ENCODE measurements at regions not wholly inside any gene's neighbourhood (a gene's known extent, or its start where the extent isn't known, plus 50 kb on each side); places are given as distances from the start of the nearest gene placed in this dataset.
"Not testable (repeated sequence)": the region's sequence is repeated elsewhere in the genome, so short reads cannot be mapped to it uniquely, and the experiment has no call there.

DNA sequence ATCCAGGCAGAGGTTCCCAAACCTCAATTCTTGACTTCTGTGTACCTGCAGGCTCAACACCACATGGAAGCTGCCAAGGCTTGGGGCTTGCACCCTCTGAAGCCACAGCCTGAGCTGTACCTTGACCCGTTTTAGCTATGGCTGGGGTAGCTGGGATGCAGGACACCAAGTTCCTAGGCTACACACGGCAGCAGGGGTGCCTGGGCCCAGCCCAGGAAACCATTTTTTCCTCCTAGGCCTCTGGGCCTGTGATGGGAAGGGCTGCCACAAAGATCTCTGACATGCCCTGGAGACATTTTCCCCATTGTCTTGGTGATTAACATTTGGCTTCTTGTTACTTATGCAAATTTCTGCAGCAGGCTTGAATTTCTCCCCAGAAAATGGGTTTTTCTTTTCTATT is 180.6 kb upstream of the CFAP20DC start:
- H3K27ac Mint-ChIP-seq; DNase-seq (ENCODE audit: low spot score in 2 of 2); H3K4me3 Mint-ChIP-seq; H3K36me3 Mint-ChIP-seq; H3K4me1 Mint-ChIP-seq; ATAC-seq: not testable (repeated sequence)
- H3K9me3 Mint-ChIP-seq: peaks cover 13% of the 10 kb centered on the region

DNA sequence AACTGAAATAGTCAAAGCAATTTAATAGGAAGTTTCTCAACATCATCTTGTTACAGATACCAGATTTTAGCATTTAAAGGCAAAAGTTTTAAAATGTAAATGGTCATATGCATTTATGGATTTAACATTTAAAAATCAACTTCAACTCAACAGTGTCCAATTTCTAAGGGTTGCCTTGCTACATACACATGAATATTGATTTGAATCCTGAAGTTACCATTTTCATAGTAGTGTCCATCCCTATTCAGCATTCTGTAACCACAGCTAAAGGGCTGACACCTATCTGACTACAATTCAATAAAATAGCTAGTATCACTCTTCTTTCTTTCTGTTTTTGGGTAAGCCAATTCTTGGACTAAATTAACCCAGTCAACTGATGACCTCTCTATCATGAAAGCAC is 164.0 kb upstream of the CFAP20DC start:
- DNase-seq (ENCODE audit: low spot score in 2 of 2) (no peak), ATAC-seq (no peak)
- Mint-ChIP-seq H3K4me1 (no peaks in the 10 kb centered on the region), H3K27ac (no peak overlapping the region), H3K9me3 (no peaks in the 10 kb centered on the region), H3K4me3 (no peak overlapping the region), H3K36me3 (no peaks in the 10 kb centered on the region)

DNA sequence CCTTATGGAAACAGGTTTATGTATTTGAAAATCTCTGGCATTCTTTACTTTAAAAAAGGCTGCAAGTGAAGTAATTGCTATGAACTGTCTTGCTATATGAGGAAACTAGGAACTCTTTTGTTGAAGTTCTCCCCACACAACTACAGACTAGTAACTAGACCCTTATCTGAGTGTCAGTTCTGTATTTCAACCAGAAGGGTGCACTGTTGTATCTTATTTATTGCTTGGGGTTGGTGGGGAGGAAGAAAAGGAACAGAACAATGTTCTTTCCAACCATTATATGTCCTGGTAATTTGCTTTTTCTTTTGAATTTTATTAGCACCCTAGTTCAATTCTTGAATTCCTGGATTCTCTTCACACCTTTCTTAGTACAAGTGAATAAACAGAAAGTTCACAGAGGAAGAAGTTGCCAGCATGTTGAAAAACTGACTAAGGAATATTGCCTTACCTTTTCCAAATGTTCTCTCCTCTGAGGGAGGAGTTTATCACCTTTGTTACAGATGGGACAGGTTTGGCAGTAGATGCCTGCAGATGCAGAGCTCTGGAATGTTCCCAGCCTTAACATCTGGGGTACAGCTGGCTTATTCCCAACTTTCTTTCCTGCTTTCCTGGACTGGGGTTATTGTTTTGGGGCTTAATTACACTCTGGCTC is 162.4 kb upstream of the CFAP20DC start:
- ATAC-seq (peak; percentile 71), DNase-seq (ENCODE audit: low spot score in 2 of 2) (no peak)
- no peaks in the 10 kb centered on the region for H3K4me1 Mint-ChIP-seq
- no peaks in the 10 kb centered on the region for H3K9me3 Mint-ChIP-seq
- no peaks in the 10 kb centered on the region for H3K36me3 Mint-ChIP-seq
- H3K27ac Mint-ChIP-seq: no peak overlapping the region
- H3K4me3 Mint-ChIP-seq: no peak overlapping the region

DNA sequence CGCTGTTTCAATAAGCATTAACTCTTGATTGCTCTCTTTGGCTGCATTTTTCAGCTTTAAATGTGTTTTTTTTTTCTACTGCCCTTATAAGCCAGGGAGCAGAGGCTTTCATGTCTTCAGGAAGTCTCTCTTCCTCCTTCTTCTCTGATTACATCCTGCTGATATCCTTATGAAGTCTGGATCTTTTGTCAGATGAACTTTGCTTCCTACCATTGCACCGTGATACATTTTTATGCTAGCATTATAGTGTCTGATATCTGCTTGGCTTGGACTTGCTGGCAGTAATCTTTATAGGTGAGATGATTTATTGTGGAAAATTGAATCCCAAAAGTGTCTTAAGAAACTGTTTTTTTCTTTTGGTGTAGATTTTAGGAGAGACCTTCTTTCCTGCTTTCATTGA is 160.4 kb upstream of the CFAP20DC start:
- Mint-ChIP-seq H3K27ac (no peak overlapping the region), H3K9me3 (no peaks in the 10 kb centered on the region), H3K4me1 (no peaks in the 10 kb centered on the region), H3K4me3 (no peak overlapping the region), H3K36me3 (no peaks in the 10 kb centered on the region)
- DNase-seq (ENCODE audit: low spot score in 2 of 2): no peak
- no peak for ATAC-seq

DNA sequence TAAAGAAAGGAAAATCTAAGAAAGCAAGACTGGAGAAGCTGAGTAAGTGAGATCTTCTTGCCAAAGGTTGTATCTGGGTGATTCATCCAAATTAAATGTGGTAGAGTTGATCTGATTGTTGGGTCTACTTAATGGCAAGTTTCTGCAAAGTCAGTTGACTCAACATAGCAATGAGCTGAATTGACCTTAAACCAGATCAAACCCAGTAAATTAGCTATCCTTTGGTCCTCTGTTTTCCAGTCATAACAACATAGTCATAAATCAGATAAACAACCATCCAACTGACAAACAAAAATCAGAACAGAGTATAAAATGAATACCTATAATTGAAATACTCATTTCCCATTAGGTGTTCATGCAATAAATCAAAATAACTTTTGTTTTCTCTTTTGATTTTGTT is 142.6 kb upstream of the CFAP20DC start:
- H3K9me3 Mint-ChIP-seq: no peaks in the 10 kb centered on the region
- no peaks in the 10 kb centered on the region for H3K4me1 Mint-ChIP-seq
- DNase-seq (ENCODE audit: low spot score in 2 of 2): no peak
- H3K4me3 Mint-ChIP-seq: no peak overlapping the region
- ATAC-seq: no peak
- no peak overlapping the region for H3K27ac Mint-ChIP-seq
- H3K36me3 Mint-ChIP-seq: no peaks in the 10 kb centered on the region

DNA sequence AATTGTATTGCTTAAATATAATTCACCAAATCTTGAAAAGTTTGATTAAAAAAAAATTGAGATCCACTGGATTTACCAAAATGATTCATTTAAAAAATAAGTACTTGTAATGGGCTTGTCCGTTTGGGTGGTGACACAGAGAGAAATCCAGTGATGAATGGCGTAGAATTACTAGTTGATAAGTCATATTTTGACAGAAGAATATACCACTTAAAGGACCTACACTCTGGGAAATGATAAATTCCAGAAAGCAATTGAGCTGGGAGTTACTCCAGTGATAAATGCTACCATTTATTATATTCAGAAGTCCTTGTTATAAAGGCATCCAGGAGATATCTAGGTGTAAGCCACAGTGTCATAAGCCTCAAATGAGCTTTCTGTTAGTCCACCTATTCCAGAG is 141.8 kb upstream of the CFAP20DC start:
- DNase-seq (ENCODE audit: low spot score in 2 of 2): no peak
- H3K36me3 Mint-ChIP-seq: no peaks in the 10 kb centered on the region
- no peak overlapping the region for H3K27ac Mint-ChIP-seq
- no peak overlapping the region for H3K4me3 Mint-ChIP-seq
- no peaks in the 10 kb centered on the region for H3K9me3 Mint-ChIP-seq
- no peaks in the 10 kb centered on the region for H3K4me1 Mint-ChIP-seq
- no peak for ATAC-seq

DNA sequence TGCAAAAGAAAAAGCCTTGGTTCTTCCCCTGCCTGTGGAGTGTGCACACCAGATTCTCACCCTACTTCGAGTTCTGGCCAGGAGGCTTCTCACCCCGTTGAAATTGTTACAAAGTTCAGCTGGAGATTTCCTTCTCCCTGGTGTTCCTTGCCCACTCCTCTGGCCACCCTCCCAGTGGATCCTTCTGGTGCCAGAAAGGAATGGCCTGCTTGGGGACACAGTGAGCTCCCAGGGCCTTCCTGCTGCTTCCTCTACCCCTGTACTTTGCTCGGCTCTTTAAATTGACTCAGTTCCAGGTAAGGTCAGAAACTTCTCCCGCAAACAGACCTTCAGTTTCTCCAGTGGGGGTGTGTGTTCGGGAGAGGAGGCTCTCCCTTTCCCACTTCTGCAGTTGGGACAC is 140.1 kb upstream of the CFAP20DC start:
- H3K4me3 Mint-ChIP-seq: no peak overlapping the region
- no peaks in the 10 kb centered on the region for H3K9me3 Mint-ChIP-seq
- DNase-seq (ENCODE audit: low spot score in 2 of 2) (no peak), ATAC-seq (no peak)
- H3K36me3 Mint-ChIP-seq: no peaks in the 10 kb centered on the region
- no peaks in the 10 kb centered on the region for H3K4me1 Mint-ChIP-seq
- no peak overlapping the region for H3K27ac Mint-ChIP-seq

DNA sequence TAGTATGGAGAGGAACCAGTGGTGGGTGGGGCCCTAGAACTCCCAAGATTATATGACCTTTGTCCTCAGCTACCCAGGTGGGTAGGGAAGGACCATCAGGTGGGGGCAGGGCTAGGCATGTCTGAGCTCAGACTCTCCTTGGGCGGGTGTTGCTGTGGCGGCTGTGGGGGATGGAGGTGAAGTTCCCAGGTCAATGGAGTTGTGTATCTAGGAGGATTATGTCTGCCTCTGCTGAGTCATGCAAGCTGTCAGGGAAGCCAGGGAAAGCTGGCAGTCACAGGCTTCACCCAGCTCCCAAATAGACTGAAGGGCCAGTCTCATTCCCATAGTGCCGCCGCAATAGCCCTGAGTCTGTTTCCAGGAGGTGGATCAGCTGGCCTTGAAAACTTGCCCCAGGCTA is 139.7 kb upstream of the CFAP20DC start:
- Mint-ChIP-seq H3K9me3 (no peaks in the 10 kb centered on the region), H3K27ac (no peak overlapping the region), H3K36me3 (no peaks in the 10 kb centered on the region), H3K4me1 (no peaks in the 10 kb centered on the region), H3K4me3 (no peak overlapping the region)
- no peak for ATAC-seq
- DNase-seq (ENCODE audit: low spot score in 2 of 2): no peak

DNA sequence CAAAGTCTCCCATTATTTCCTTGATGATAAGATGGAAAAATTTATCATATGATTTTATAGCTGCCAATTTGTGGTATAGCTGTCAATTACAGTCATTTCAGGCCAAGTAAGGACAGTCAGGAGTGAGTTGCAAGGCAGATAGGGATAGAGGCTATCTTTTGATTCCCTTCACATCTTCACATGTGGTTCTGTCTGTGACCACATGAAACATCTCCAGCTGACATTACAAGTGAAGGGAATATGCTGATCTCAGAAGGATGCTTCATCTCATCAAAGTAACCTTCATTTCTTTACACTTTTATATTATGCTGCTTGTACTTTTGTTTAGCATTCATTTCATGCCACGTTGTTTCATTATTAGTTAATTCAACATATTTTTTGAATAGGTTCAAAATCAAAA is 136.9 kb upstream of the CFAP20DC start:
- no peak overlapping the region for H3K27ac Mint-ChIP-seq
- no peak for ATAC-seq
- H3K9me3 Mint-ChIP-seq: no peaks in the 10 kb centered on the region
- H3K4me3 Mint-ChIP-seq: no peak overlapping the region
- no peak for DNase-seq (ENCODE audit: low spot score in 2 of 2)
- no peaks in the 10 kb centered on the region for H3K36me3 Mint-ChIP-seq
- no peaks in the 10 kb centered on the region for H3K4me1 Mint-ChIP-seq

DNA sequence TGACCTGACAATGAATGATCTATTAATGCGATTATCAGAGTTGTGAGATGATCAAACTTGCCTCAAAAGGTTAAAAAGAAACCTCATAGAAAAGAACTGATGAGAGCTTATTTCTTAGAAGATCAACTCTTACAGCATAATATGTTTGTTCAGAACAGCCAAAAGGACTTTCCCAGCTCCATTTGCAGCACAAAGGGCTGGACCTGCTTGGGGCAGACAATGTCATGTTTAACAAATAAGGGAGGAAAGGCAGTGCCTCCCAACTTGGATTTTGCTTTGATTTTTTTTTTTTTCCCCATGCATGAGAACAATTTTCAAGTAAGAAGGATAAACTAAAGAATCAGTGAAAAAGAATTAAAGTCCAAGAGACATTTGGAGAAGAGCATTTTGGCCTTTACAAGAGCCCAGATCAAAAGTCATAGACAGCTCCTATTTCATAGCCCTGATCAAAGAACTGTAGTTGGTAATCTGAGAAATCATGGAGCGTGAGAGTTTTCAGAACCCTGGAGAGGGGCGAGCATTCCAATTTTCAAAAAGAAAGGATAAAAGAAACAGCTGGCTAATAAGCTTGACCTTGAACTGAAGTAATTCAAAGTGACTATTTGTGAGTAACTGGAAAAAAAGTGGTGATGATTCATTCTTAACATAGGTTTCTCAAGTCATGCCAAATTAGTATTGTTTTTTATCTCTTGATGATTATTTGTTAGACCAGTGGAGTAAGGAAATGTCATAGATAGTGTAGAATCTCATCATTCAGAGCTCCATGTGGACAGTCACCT is 136.0 kb upstream of the CFAP20DC start:
- no peak overlapping the region for H3K27ac Mint-ChIP-seq
- no peaks in the 10 kb centered on the region for H3K9me3 Mint-ChIP-seq
- no peaks in the 10 kb centered on the region for H3K36me3 Mint-ChIP-seq
- DNase-seq (ENCODE audit: low spot score in 2 of 2): no peak
- no peak overlapping the region for H3K4me3 Mint-ChIP-seq
- no peak for ATAC-seq
- no peaks in the 10 kb centered on the region for H3K4me1 Mint-ChIP-seq

DNA sequence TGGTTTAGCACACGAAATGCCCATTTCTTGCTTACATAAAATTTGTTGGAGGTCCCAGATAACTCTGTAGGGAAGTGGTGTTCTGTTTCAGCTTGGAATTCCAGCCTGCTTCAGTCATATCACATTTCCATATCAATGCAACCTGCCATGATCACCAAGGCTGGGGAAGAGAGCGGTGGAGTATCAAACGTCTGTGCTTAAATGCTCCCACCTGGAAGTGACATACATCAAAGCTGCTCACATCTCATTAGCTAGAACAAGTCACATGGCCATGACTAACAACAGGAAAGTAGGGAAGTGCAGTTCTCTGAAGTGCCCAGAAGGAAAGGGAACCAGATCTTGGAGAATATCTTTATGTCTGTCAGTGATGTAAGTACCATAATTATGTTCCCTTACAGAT is 130.2 kb upstream of the CFAP20DC start:
- no peak overlapping the region for H3K27ac Mint-ChIP-seq
- no peaks in the 10 kb centered on the region for H3K9me3 Mint-ChIP-seq
- ATAC-seq (no peak), DNase-seq (ENCODE audit: low spot score in 2 of 2) (no peak)
- no peaks in the 10 kb centered on the region for H3K4me1 Mint-ChIP-seq
- no peak overlapping the region for H3K4me3 Mint-ChIP-seq
- H3K36me3 Mint-ChIP-seq: no peaks in the 10 kb centered on the region

DNA sequence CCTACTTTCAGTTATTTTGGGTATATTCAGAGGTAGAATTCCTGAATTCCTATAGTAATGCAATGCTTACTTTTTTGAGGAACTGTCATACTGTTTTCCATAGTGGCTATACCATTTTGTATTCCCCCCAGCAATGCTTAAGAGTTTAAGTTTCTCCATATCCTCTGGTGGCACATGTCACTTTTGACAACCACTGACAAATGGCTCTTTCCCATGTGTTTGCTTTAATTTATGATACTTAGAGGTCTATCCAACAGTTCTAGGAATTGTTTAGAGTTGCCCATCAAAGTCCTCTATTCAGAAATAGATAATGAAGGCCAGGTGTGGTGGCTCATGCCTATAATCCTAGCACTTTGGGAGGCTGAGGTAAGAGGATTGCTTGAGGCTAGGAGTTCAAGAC is 128.9 kb upstream of the CFAP20DC start:
- H3K4me3 Mint-ChIP-seq: no peak overlapping the region
- H3K9me3 Mint-ChIP-seq: no peaks in the 10 kb centered on the region
- H3K4me1 Mint-ChIP-seq: no peaks in the 10 kb centered on the region
- no peak overlapping the region for H3K27ac Mint-ChIP-seq
- DNase-seq (ENCODE audit: low spot score in 2 of 2) (no peak), ATAC-seq (no peak)
- H3K36me3 Mint-ChIP-seq: no peaks in the 10 kb centered on the region

DNA sequence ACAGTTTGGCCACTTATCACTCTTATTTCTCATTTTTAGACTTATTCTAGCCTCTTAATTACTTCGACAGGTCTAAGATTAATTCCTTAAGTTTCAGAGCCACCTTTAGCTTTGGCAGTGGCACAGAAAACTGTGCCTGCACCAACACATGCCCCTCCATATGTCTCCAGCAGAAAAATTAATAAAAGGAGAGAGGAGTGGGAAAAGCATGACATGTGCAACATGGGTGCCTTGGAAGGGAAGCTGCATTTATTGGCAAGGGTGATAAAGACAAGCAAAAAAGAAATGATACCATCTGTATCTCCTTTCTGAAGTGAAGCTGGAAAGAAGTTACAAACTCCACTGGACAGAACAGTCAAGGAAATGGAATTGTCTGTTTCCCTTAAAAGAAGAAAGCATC is 121.7 kb upstream of the CFAP20DC start:
- Mint-ChIP-seq H3K36me3 (no peaks in the 10 kb centered on the region), H3K4me1 (no peaks in the 10 kb centered on the region), H3K9me3 (no peaks in the 10 kb centered on the region), H3K27ac (no peak overlapping the region), H3K4me3 (no peak overlapping the region)
- no peak for ATAC-seq
- no peak for DNase-seq (ENCODE audit: low spot score in 2 of 2)

DNA sequence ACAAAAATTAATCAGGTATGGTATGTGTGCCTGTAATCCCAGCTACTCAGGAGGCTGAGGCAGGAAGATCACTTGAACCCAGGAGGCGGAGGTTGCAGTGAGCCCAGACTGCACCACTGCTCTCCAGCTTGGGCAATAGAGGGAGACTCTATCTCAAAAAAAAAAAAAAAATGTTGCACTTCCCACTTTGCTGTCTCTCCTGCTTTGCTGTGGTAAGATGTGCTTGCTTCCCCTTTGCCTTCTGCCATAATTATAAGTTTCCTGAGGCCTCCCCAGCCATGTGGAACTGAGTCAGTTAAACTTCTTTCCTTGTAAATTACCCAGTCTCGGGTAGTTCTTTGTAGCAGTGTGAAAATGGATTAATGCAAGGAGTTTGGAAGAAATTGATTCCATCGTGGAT is 120.3 kb upstream of the CFAP20DC start:
- not testable (repeated sequence) for DNase-seq (ENCODE audit: low spot score in 2 of 2); H3K9me3 Mint-ChIP-seq; H3K4me1 Mint-ChIP-seq; H3K4me3 Mint-ChIP-seq; H3K27ac Mint-ChIP-seq; H3K36me3 Mint-ChIP-seq; ATAC-seq

DNA sequence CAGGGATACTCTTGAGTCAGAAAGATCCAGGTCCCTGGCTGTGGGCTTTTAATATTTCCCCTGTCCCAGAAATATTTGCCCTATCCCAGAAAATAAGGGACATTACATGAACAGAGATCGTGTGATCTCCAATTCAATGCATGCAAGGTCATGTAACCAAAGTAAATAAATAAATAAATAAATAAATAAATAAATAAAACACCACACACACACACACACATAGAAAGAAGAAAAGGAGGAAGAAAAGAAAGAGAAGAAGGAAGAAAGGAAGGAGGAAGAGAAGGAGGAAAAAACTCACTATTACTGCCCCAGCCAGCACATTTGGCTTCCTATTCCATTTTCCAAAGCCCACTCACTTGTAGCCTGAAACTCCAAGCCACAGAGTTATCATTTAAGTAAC is 117.9 kb upstream of the CFAP20DC start:
- H3K36me3 Mint-ChIP-seq: no peaks in the 10 kb centered on the region
- H3K4me3 Mint-ChIP-seq: no peak overlapping the region
- no peak for ATAC-seq

DNA sequence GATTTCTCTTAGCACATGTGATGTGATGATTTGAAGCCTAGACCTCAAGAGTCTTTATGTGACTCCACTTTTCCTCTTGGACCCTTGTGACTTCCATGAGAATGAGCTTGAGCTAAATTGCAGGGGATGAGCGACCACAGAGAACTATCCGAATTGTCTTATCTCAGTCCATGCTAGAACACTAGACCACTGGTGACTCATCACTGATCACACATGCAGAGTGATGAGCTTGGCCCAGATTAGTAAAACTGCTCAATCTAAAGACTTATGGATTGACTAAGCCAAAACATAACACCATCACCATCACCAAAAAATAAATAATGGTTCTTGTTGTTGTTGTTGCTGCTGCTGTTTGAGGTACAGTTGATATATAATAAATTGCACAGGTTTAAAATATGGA is 114.1 kb upstream of the CFAP20DC start:
- peak; percentile 62 for ATAC-seq
- H3K27ac Mint-ChIP-seq: no peak overlapping the region
- DNase-seq (ENCODE audit: low spot score in 2 of 2): no peak

More for the DNA sequence above, 117.9 kb upstream of the CFAP20DC start:
- no peak for DNase-seq (ENCODE audit: low spot score in 2 of 2)
- no peaks in the 10 kb centered on the region for H3K4me1 Mint-ChIP-seq
- H3K27ac Mint-ChIP-seq: no peak overlapping the region
- H3K9me3 Mint-ChIP-seq: no peaks in the 10 kb centered on the region

More for the DNA sequence above, 114.1 kb upstream of the CFAP20DC start:
- H3K4me3 Mint-ChIP-seq: no peak overlapping the region
- H3K4me1 Mint-ChIP-seq: no peaks in the 10 kb centered on the region
- no peaks in the 10 kb centered on the region for H3K9me3 Mint-ChIP-seq
- H3K36me3 Mint-ChIP-seq: no peaks in the 10 kb centered on the region
